AG09319 (cell line): ENCODE measurements at regions not wholly inside any gene's neighbourhood (a gene's known extent, or its start where the extent isn't known, plus 50 kb on each side); places are given as distances from the start of the nearest gene placed in this dataset.

Experiments used
- DNase-seq: peaks from one replicate; pipeline ENCODE4 v3.0.0-alpha.2; 2010; ENCODE audit warnings: low read depth; ENCODE audit errors: extremely low read depth
- CTCF ChIP-seq: IDR thresholded peaks from 2 replicates; pipeline ENCODE4 v1.5.1; 2011; ENCODE audit warnings: low read depth, mild to moderate bottlenecking, inconsistent platforms, low read length, moderate library complexity

- no peak for TF ChIP-seq CTCF
- no peak for DNase-seq
Measured at GRCh38 chr2:144943293-144943941, 423.5 kb upstream of the ZEB2 start.

DNA sequence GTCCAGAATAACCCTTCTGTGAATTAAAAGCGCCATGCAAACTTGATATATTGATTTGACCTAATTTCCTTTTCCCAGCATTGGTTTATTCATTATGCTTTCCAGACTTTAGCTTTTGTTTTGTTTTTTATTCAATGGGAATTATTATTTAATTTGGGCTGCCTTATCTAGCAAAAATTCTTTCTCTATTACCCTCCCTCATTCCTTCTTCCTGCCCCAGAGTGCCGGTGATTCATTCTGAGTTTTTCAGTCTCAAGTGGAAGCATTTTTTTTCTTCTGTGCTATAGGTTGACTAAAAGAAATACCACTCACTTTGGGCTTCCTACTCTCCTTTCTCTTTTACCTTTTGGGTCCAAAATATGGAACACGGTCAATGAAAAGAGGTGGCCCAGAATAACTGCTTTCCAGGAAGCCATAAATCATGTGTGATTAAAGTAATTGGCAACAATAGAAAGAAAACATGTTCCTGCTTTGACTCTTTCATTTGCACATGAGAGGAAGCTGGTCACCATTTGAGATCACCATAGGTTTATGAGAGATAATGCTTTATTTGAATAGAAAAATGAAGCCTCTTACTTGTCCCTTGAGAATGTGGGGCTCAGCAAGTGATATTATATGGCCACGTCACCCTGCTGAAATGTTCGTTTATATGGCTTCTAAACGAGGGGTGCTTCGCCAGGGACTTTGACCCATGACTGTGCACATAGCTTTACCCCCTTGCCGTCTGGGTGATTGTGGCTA is 422.8 kb upstream of the ZEB2 start:
- no peak for TF ChIP-seq CTCF
- DNase-seq: no peak

- no peak for TF ChIP-seq CTCF
- DNase-seq: no peak
Measured at GRCh38 chr2:144941743-144942488, 422.0 kb upstream of the ZEB2 start.

- no peak for TF ChIP-seq CTCF
- no peak for DNase-seq
Measured at GRCh38 chr2:144939590-144939989, 419.7 kb upstream of the ZEB2 start.

- DNase-seq: no peak
- no peak for TF ChIP-seq CTCF
Measured at GRCh38 chr2:144937910-144938709, 418.2 kb upstream of the ZEB2 start.

GRCh38 chr2:144937066-144937465 is 417.1 kb upstream of the ZEB2 start:
- TF ChIP-seq CTCF: no peak
- no peak for DNase-seq
